OCI-LY7 (cell line): ENCODE measurements at regions not wholly inside any gene's neighbourhood (a gene's known extent, or its start where the extent isn't known, plus 50 kb on each side); places are given as distances from the start of the nearest gene placed in this dataset.
"Not testable (repeated sequence)": the region's sequence is repeated elsewhere in the genome, so short reads cannot be mapped to it uniquely, and the experiment has no call there.

ENCODE experiments used
- BruUV-seq: library from RNA; stranded (reverse); fragments of 400-500 nt; replicated peaks from 2 replicates; lab custom pipeline; 2021; lab: Mats Ljungman, UMichigan
- CTCF ChIA-PET: fragments of 300-600 bp; sonication (Branson Sonifier 250); formaldehyde crosslinking; loops from one replicate; lab custom pipeline; 2022; ENCODE audit warnings: antibody characterized with exemption; ENCODE audit not compliant: unreplicated experiment; lab: Charles Lee
- POLR2A ChIA-PET: fragments of 300-600 bp; sonication (Branson Sonifier 250); formaldehyde crosslinking; loops from one replicate; lab custom pipeline; 2022; ENCODE audit warnings: antibody characterized with exemption; lab: Charles Lee
- DNase-seq: peaks from one replicate; pipeline ENCODE4 v3.0.0-alpha.2; 2015; ENCODE audit warnings: low spot score
- H2AFZ ChIP-seq: fragments of 200-600 bp; sonication (generic), shearing (Covaris generic); 2 replicates; pipeline ENCODE4 v1.6.1; 2014; ENCODE audit warnings: mild to moderate bottlenecking, antibody characterized with exemption, low read length, moderate library complexity
- H3K27ac ChIP-seq: fragments of 200-600 bp; sonication (generic); 2 replicates; pipeline ENCODE4 v1.5.1; 2014; ENCODE audit warnings: mixed run types, low read depth, mild to moderate bottlenecking, moderate library complexity, low read length, inconsistent platforms; ENCODE audit not compliant: poor library complexity, severe bottlenecking
- H3K36me3 ChIP-seq: fragments of 200-600 bp; sonication (generic); 2 replicates; pipeline ENCODE4 v1.6.1; 2014; ENCODE audit warnings: mild to moderate bottlenecking, antibody characterized with exemption, low read length, moderate library complexity, mixed read lengths; ENCODE audit not compliant: insufficient read depth
- H3K4me1 ChIP-seq: fragments of 200-600 bp; sonication (generic); 2 replicates; pipeline ENCODE4 v1.5.1; 2014; ENCODE audit warnings: mild to moderate bottlenecking, low read length; ENCODE audit not compliant: insufficient read depth, poor library complexity, severe bottlenecking
- H3K4me2 ChIP-seq: fragments of 200-600 bp; sonication (generic); 2 replicates; pipeline ENCODE4 v1.6.1; 2014; ENCODE audit warnings: mild to moderate bottlenecking, low read length
- H3K4me3 ChIP-seq: fragments of 200-600 bp; sonication (generic); 2 replicates; pipeline ENCODE4 v1.5.1; 2014; ENCODE audit warnings: mild to moderate bottlenecking, low read depth, low read length; ENCODE audit not compliant: poor library complexity, severe bottlenecking
- H3K79me2 ChIP-seq: fragments of 200-600 bp; sonication (generic); 2 replicates; pipeline ENCODE4 v1.6.1; 2016; ENCODE audit warnings: low read depth, mild to moderate bottlenecking, low read length, moderate library complexity, mixed read lengths; ENCODE audit not compliant: insufficient read depth
- H3K9me2 ChIP-seq: fragments of 200-600 bp; sonication (generic); 2 replicates; pipeline ENCODE4 v1.6.1; 2016; ENCODE audit warnings: mild to moderate bottlenecking, low read length, mixed read lengths; ENCODE audit not compliant: insufficient read depth
- H3K9me3 ChIP-seq: fragments of 200-600 bp; sonication (generic); 2 replicates; pipeline ENCODE4 v1.6.1; 2014; ENCODE audit warnings: mild to moderate bottlenecking, mixed run types, low read length, mixed read lengths
- H4K20me1 ChIP-seq: fragments of 200-600 bp; sonication (generic); 2 replicates; pipeline ENCODE4 v1.6.1; 2014; ENCODE audit warnings: mild to moderate bottlenecking, antibody characterized with exemption, low read length, moderate library complexity, mixed read lengths; ENCODE audit not compliant: insufficient read depth
- CTCF ChIP-seq: fragments of 200-600 bp; sonication (generic); conservative IDR thresholded peaks from 2 replicates; pipeline ENCODE4 v1.5.1; 2014; ENCODE audit warnings: mild to moderate bottlenecking, antibody characterized with exemption, low read length, moderate library complexity, mixed read lengths
- EZH2phosphoT487 ChIP-seq: fragments of 200-600 bp; sonication (generic); IDR thresholded peaks from 2 replicates; pipeline ENCODE4 v1.6.1; 2018; ENCODE audit warnings: low read depth, borderline replicate concordance, mild to moderate bottlenecking, mixed run types, antibody characterized with exemption, low read length, moderate library complexity, mixed read lengths
- intact Hi-C: fragments of 100-400 bp; cut with micrococcal nuclease; formaldehyde crosslinking; loops from one replicate; pipeline ENCODE4 v1.10.0; 2022; ENCODE audit not compliant: unreplicated experiment

DNA sequence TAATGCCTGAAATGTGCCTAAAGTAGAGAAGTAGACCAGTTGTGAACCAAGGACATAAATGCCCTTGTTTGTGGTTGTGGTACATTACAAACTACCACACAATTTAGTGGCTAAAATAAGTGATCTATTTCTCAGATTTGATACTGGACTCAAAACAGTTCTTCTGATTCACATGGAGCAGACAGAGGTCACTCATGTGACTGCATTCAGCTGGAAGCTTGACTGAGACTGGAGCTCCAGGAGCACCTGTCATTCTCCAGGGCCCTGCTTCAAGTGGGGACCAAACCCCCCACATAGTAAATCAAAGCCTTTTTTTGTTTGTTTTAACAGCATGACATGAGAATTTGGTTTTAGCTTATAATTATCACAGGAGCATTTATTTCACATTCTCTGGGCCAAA, 301.2 kb downstream of the OXSM start:
- H3K36me3 ChIP-seq: no peaks in the 10 kb centered on the region
- no peaks in the 10 kb centered on the region for H3K9me2 ChIP-seq
- TF ChIP-seq CTCF: no peak
- no peak for TF ChIP-seq EZH2phosphoT487
- H3K4me1 ChIP-seq: no peaks in the 10 kb centered on the region
- no peak overlapping the region for H3K4me3 ChIP-seq
- H3K27ac ChIP-seq: no peak overlapping the region
- no TSS peak for BruUV-seq
- H2AFZ ChIP-seq: no peak overlapping the region
- no peak overlapping the region for H3K4me2 ChIP-seq
- H3K79me2 ChIP-seq: no peaks in the 10 kb centered on the region
- peaks cover 6% of the 10 kb centered on the region; the same call in 1 of the 2 replicates for H3K9me3 ChIP-seq
- POLR2A ChIA-PET: interaction anchor here (0.5 to 0.7 kb wide), 2 partner anchors 202 to 687 kb away, joined by 3 read pairs; no protein-coding TSS in a partner anchor
- H4K20me1 ChIP-seq: no peaks in the 10 kb centered on the region
- CTCF ChIA-PET: no interaction called here
- no peak for DNase-seq
- intact Hi-C loops: no loop called here

GRCh38 chr3:26091626-26092025, 301.7 kb downstream of the OXSM start:
- no peak for DNase-seq
- TF ChIP-seq CTCF (no peak), EZH2phosphoT487 (no peak)
- POLR2A ChIA-PET: interaction anchor here (0.7 kb wide), 1 partner anchor 201 kb away, joined by 3 read pairs; no protein-coding TSS in a partner anchor
- Histone ChIP-seq H3K4me1 (no peaks in the 10 kb centered on the region), H3K36me3 (no peaks in the 10 kb centered on the region), H4K20me1 (no peaks in the 10 kb centered on the region), H3K4me2 (no peak overlapping the region), H2AFZ (no peak overlapping the region), H3K9me3 (peaks cover 6% of the 10 kb centered on the region; the same call in 1 of the 2 replicates), H3K79me2 (no peaks in the 10 kb centered on the region), H3K9me2 (no peaks in the 10 kb centered on the region), H3K4me3 (no peak overlapping the region), H3K27ac (no peak overlapping the region)
- no TSS peak for BruUV-seq
- intact Hi-C loops: no loop called here
- CTCF ChIA-PET: no interaction called here

GRCh38 chr3:26097111-26097510, 307.2 kb downstream of the OXSM start:
- H3K9me3 ChIP-seq, H2AFZ ChIP-seq, H3K79me2 ChIP-seq, CTCF ChIA-PET, intact Hi-C loops, H3K4me1 ChIP-seq, H4K20me1 ChIP-seq, BruUV-seq, H3K9me2 ChIP-seq, H3K4me2 ChIP-seq, DNase-seq, H3K4me3 ChIP-seq, H3K36me3 ChIP-seq, POLR2A ChIA-PET, H3K27ac ChIP-seq: not testable (repeated sequence)
